ENCODE measurements at regions not wholly inside any gene's neighbourhood (a gene's known extent, or its start where the extent isn't known, plus 50 kb on each side); places are given as distances from the start of the nearest gene placed in this dataset.
"Not testable (repeated sequence)": the region's sequence is repeated elsewhere in the genome, so short reads cannot be mapped to it uniquely, and the experiment has no call there.

DNA sequence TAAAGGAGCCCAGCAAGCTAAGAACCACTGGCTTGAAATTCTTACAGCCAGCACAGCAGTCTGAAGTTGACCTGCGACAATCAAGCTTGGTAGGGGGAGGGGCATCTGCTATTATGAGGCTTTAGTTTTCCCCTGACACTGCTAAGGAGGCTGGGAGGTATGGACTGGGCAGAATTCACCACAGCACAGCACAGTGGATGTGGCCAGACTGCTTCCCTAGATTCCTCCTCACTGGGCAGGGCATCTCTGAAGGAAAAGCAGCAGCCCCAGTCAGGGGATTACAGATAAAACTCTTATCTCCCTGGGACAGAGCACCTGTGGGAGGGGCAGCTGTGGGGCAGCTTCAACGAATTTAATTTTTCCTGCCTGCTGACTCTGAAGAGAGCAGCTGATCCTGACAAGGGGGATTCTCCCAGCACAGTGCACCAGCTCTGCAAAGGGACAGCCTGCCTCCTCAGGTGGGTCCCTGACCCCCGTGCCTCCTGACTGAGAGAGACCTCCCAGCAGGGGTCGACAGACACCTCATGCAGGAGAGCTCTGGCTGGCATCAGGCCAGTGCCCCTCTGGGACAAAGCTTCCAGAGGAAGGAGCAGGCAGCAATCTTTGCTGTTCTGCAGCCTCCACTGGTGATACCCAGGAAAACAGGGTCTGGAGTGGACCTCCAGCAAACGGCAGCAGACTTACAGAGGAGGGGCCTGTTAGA, 71.6 kb upstream of the CARMIL1 start:
- TF ChIP-seq, protein P1, sequence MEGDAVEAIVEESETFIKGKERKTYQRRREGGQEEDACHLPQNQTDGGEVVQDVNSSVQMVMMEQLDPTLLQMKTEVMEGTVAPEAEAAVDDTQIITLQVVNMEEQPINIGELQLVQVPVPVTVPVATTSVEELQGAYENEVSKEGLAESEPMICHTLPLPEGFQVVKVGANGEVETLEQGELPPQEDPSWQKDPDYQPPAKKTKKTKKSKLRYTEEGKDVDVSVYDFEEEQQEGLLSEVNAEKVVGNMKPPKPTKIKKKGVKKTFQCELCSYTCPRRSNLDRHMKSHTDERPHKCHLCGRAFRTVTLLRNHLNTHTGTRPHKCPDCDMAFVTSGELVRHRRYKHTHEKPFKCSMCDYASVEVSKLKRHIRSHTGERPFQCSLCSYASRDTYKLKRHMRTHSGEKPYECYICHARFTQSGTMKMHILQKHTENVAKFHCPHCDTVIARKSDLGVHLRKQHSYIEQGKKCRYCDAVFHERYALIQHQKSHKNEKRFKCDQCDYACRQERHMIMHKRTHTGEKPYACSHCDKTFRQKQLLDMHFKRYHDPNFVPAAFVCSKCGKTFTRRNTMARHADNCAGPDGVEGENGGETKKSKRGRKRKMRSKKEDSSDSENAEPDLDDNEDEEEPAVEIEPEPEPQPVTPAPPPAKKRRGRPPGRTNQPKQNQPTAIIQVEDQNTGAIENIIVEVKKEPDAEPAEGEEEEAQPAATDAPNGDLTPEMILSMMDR (CRISPR knock-in tag; IDR thresholded peaks at IDR 0.05), result peak; percentile 14; the same call in 1 of the 2 replicates
- POLR2A ChIA-PET; H2AFZ ChIP-seq (ENCODE audit: low read length); FAIRE-seq; in situ Hi-C loops (cut with HindIII; ENCODE audit: extremely low pct_ligation_motif_present, low pct_unique_long_range_greater_than_20kb); H3K4me3 ChIP-seq (replicated peaks in 1 of 3; ENCODE audit: insufficient read depth in 1 of 3, low read depth in 2 of 3, low read length in 3 of 3); H3K27ac ChIP-seq (ENCODE audit: extremely low read length, insufficient read depth, low read length); CTCF ChIA-PET (ENCODE audit: low intra/inter-chr PET ratio, low total read pairs); BruUV-seq (replicated peaks); intact Hi-C loops (cut with micrococcal nuclease; ENCODE audit: unreplicated experiment); H3K9me3 ChIP-seq (ENCODE audit: low read length); H3K9ac ChIP-seq (ENCODE audit: insufficient read depth, low read depth, low read length); DNase-seq (ENCODE audit: low spot score); ATAC-seq; H4K20me1 ChIP-seq (ENCODE audit: insufficient read depth, low read length); H3K4me1 ChIP-seq (ENCODE audit: insufficient read depth, low read length); H3K36me3 ChIP-seq (replicated peaks in 1 of 2; ENCODE audit: control insufficient read depth in 1 of 2, insufficient read depth in 2 of 2, low read length in 2 of 2); H3K27me3 ChIP-seq (ENCODE audit: control insufficient read depth in 1 of 2, insufficient read depth in 2 of 2, low read length in 2 of 2); H3K4me2 ChIP-seq (ENCODE audit: low read depth, low read length); H3K79me2 ChIP-seq (ENCODE audit: insufficient read depth, low read length): not testable (repeated sequence)
- WGBS (ENCODE audit: low lambda C conversion rate), result 6% methylated on average over 5 of the region's 5 CpGs

GRCh38 chr6:25215881-25216280, 63.3 kb upstream of the CARMIL1 start:
- Histone ChIP-seq H3K4me3 (replicated peaks in 1 of 3; ENCODE audit: insufficient read depth in 1 of 3, low read depth in 2 of 3, low read length in 3 of 3) (no peak overlapping the region), H3K27me3 (ENCODE audit: control insufficient read depth in 1 of 2, insufficient read depth in 2 of 2, low read length in 2 of 2) (no peaks in the 10 kb centered on the region), H4K20me1 (ENCODE audit: insufficient read depth, low read length) (no peaks in the 10 kb centered on the region), H3K4me1 (ENCODE audit: insufficient read depth, low read length) (no peaks in the 10 kb centered on the region), H3K79me2 (ENCODE audit: insufficient read depth, low read length) (no peaks in the 10 kb centered on the region), H3K4me2 (ENCODE audit: low read depth, low read length) (no peak overlapping the region), H2AFZ (ENCODE audit: low read length) (no peak overlapping the region), H3K9me3 (ENCODE audit: low read length) (no peaks in the 10 kb centered on the region), H3K27ac (ENCODE audit: extremely low read length, insufficient read depth, low read length) (no peak overlapping the region), H3K9ac (ENCODE audit: insufficient read depth, low read depth, low read length) (no peak overlapping the region), H3K36me3 (replicated peaks in 1 of 2; ENCODE audit: control insufficient read depth in 1 of 2, insufficient read depth in 2 of 2, low read length in 2 of 2) (no peaks in the 10 kb centered on the region)
- DNase-seq (ENCODE audit: low spot score) (no peak), ATAC-seq (no peak), FAIRE-seq (no peak)
- in situ Hi-C loops (cut with HindIII; ENCODE audit: extremely low pct_ligation_motif_present, low pct_unique_long_range_greater_than_20kb) (no loop called here), intact Hi-C loops (cut with micrococcal nuclease; ENCODE audit: unreplicated experiment) (no loop called here)
- TF ChIP-seq CEBPB (IDR thresholded peaks at IDR 0.05; ENCODE audit: borderline replicate concordance, low read depth, low read length) (0 out of 2 replicates have a peak, but pooled peaks have one; percentile 1), GTF3A (CRISPR knock-in tag; conservative IDR thresholded peaks at IDR 0.05) (no peak)
- BruUV-seq (replicated peaks), result no TSS peak
- ChIA-PET CTCF (ENCODE audit: low intra/inter-chr PET ratio, low total read pairs) (no interaction called here), POLR2A (no interaction called here)
- 63% methylated on average over 7 of the region's 7 CpGs for WGBS (ENCODE audit: low lambda C conversion rate)
